Activated CD8-positive, alpha-beta T cell treated with anti-CD3 and anti-CD28 coated beads for 36 hours (primary cell): ENCODE measurements at regions not wholly inside any gene's neighbourhood (a gene's known extent, or its start where the extent isn't known, plus 50 kb on each side); places are given as distances from the start of the nearest gene placed in this dataset.

Experiments
- ATAC-seq: fragments of 200-7000 bp; cut with Tn5 transposase; one replicate; pipeline ENCODE4 v1.10.0; 2021; ENCODE audit warnings: mild to moderate bottlenecking, moderate library complexity
- CTCF ChIA-PET: fragments of 350-600 bp; sonication (Branson Sonifier 250); formaldehyde crosslinking; loops from one replicate; lab custom pipeline; 2021; ENCODE audit warnings: antibody characterized with exemption; lab: Charles Lee
- POLR2A ChIA-PET: fragments of 350-600 bp; sonication (Branson Sonifier 250); formaldehyde crosslinking; loops from one replicate; lab custom pipeline; 2021; ENCODE audit warnings: antibody characterized with exemption; lab: Charles Lee
- DNase-seq: peaks from one replicate; pipeline ENCODE4 v3.0.0-alpha.2; 2020
- H3K27ac Mint-ChIP-seq: one replicate; pipeline ENCODE4 v1.8.0; 2021; ENCODE audit warnings: mild to moderate bottlenecking, mixed read lengths
- H3K27me3 Mint-ChIP-seq: one replicate; pipeline ENCODE4 v1.8.0; 2021; ENCODE audit warnings: mixed read lengths
- H3K36me3 Mint-ChIP-seq: one replicate; pipeline ENCODE4 v1.8.0; 2021; ENCODE audit warnings: low read depth, mixed read lengths
- H3K4me1 Mint-ChIP-seq: one replicate; pipeline ENCODE4 v1.8.0; 2021; ENCODE audit warnings: low read depth, mixed read lengths
- H3K4me3 Mint-ChIP-seq: one replicate; pipeline ENCODE4 v1.8.0; 2021; ENCODE audit warnings: mild to moderate bottlenecking, moderate library complexity, mixed read lengths
- H3K9me3 Mint-ChIP-seq: one replicate; pipeline ENCODE4 v1.8.0; 2021; ENCODE audit warnings: mixed read lengths
- CTCF ChIP-seq: fragments of 200-600 bp; IDR thresholded peaks from one replicate; pipeline ENCODE4 v1.8.0; 2022; ENCODE audit warnings: antibody characterized with exemption, mild to moderate bottlenecking
- intact Hi-C: fragments of 100-400 bp; cut with micrococcal nuclease; formaldehyde crosslinking; loops from one replicate; pipeline ENCODE4 v1.10.0; 2022

- Mint-ChIP-seq H3K27ac (no peak overlapping the region), H3K4me3 (no peak overlapping the region), H3K36me3 (no peaks in the 10 kb centered on the region), H3K4me1 (no peaks in the 10 kb centered on the region), H3K27me3 (no peaks in the 10 kb centered on the region), H3K9me3 (no peaks in the 10 kb centered on the region)
- ATAC-seq, result no peak
- no peak for DNase-seq
- intact Hi-C loops, result no loop called here
- POLR2A ChIA-PET, result no interaction called here
- TF ChIP-seq CTCF, result no peak
- CTCF ChIA-PET, result no interaction called here
Observed at GRCh38 chr10:64265961-64266360, 744.8 kb downstream of the REEP3 start.

GRCh38 chr10:64271508-64271907 is 750.3 kb downstream of the REEP3 start:
- Mint-ChIP-seq H3K9me3 (no peaks in the 10 kb centered on the region), H3K27me3 (no peaks in the 10 kb centered on the region), H3K27ac (no peak overlapping the region), H3K4me3 (no peak overlapping the region), H3K36me3 (no peaks in the 10 kb centered on the region), H3K4me1 (no peaks in the 10 kb centered on the region)
- TF ChIP-seq CTCF, result no peak
- intact Hi-C loops, result no loop called here
- ATAC-seq, result no peak
- CTCF ChIA-PET, result no interaction called here
- POLR2A ChIA-PET, result no interaction called here
- DNase-seq, result no peak

GRCh38 chr10:64271983-64272382 is 750.8 kb downstream of the REEP3 start:
- POLR2A ChIA-PET, result no interaction called here

GRCh38 chr10:64275001-64275400 is 753.8 kb downstream of the REEP3 start:
- peaks cover 2% of the 10 kb centered on the region for H3K9me3 Mint-ChIP-seq
- H3K36me3 Mint-ChIP-seq, result no peaks in the 10 kb centered on the region
- CTCF ChIA-PET, result no interaction called here
- intact Hi-C loops, result no loop called here
- POLR2A ChIA-PET, result no interaction called here
- H3K4me3 Mint-ChIP-seq, result no peak overlapping the region
- ATAC-seq (no peak), DNase-seq (no peak)
- no peak for TF ChIP-seq CTCF
- no peaks in the 10 kb centered on the region for H3K4me1 Mint-ChIP-seq
- no peak overlapping the region for H3K27ac Mint-ChIP-seq
- H3K27me3 Mint-ChIP-seq, result no peaks in the 10 kb centered on the region

More at GRCh38 chr10:64271983-64272382, 750.8 kb downstream of the REEP3 start:
- Mint-ChIP-seq H3K4me3 (no peak overlapping the region), H3K9me3 (no peaks in the 10 kb centered on the region), H3K4me1 (no peaks in the 10 kb centered on the region), H3K27me3 (no peaks in the 10 kb centered on the region), H3K27ac (no peak overlapping the region), H3K36me3 (no peaks in the 10 kb centered on the region)
- intact Hi-C loops, result no loop called here
- TF ChIP-seq CTCF, result no peak
- CTCF ChIA-PET, result no interaction called here
- ATAC-seq (no peak), DNase-seq (no peak)

GRCh38 chr10:64275774-64276173 is 754.6 kb downstream of the REEP3 start:
- Mint-ChIP-seq H3K9me3 (peaks cover 2% of the 10 kb centered on the region), H3K27me3 (no peaks in the 10 kb centered on the region), H3K36me3 (no peaks in the 10 kb centered on the region), H3K4me1 (no peaks in the 10 kb centered on the region), H3K4me3 (no peak overlapping the region), H3K27ac (no peak overlapping the region)
- intact Hi-C loops, result no loop called here
- no peak for TF ChIP-seq CTCF
- POLR2A ChIA-PET, result no interaction called here
- CTCF ChIA-PET, result no interaction called here
- ATAC-seq (no peak), DNase-seq (no peak)
